C4-2B (cell line): ENCODE measurements at regions not wholly inside any gene's neighbourhood (a gene's known extent, or its start where the extent isn't known, plus 50 kb on each side); places are given as distances from the start of the nearest gene placed in this dataset.
"Not testable (repeated sequence)": the region's sequence is repeated elsewhere in the genome, so short reads cannot be mapped to it uniquely, and the experiment has no call there.

Experiments used
- H3K27ac ChIP-seq: fragments of 450-650 bp; 2 replicates; pipeline ENCODE4 v1.5.1; 2017
- ZFX ChIP-seq: fragments of 450-650 bp; IDR thresholded peaks from 2 replicates; pipeline ENCODE4 v1.6.1; 2017
- TF ChIP-seq, protein P1 (sequence below): fragments of 450-650 bp; conservative IDR thresholded peaks from 2 replicates; pipeline ENCODE4 v1.5.1; 2017; ENCODE audit warnings: mild to moderate bottlenecking

DNA sequence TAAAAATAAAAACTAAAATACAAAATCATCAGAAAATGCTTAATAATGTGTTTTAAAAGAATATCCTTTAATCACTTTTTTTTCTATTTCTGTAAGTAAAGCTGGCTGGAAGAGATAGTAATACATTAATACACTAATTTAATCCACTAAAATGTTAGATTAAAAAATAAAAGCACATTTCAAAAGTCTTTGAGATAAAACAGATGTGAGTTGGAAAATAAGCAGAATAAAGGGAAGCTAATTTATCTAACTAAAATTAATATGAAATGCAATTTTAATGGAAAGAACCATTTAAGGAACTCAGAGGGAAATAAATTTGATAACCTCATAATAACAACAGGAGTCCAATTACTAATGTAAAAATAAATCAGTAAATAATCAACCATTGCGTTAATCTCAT is 774.8 kb upstream of the MBL2 start:
- TF ChIP-seq, protein P1, sequence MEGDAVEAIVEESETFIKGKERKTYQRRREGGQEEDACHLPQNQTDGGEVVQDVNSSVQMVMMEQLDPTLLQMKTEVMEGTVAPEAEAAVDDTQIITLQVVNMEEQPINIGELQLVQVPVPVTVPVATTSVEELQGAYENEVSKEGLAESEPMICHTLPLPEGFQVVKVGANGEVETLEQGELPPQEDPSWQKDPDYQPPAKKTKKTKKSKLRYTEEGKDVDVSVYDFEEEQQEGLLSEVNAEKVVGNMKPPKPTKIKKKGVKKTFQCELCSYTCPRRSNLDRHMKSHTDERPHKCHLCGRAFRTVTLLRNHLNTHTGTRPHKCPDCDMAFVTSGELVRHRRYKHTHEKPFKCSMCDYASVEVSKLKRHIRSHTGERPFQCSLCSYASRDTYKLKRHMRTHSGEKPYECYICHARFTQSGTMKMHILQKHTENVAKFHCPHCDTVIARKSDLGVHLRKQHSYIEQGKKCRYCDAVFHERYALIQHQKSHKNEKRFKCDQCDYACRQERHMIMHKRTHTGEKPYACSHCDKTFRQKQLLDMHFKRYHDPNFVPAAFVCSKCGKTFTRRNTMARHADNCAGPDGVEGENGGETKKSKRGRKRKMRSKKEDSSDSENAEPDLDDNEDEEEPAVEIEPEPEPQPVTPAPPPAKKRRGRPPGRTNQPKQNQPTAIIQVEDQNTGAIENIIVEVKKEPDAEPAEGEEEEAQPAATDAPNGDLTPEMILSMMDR = no peak
- TF ChIP-seq ZFX = no peak
- H3K27ac ChIP-seq = no peak overlapping the region

DNA sequence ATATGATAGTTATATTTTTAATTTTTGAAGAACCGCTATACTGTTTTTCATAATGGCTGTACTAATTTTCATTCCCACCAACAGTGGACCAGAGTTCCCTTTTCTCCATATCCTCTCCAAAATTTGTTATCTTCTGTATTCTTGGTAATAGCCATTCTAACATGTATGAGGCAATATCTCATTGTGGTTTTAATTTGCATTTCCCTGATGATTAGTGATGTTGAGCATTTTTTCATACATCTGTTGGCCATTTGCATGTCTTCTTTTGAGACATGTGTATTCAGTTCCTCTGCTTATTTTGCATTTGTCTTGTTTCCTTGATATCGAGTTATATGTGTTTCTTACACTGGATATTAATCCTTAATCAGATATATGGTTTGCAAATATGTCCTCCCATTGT is 770.8 kb upstream of the MBL2 start:
- TF ChIP-seq, protein P1 = no peak
- no peak for TF ChIP-seq ZFX
- H3K27ac ChIP-seq = no peak overlapping the region

DNA sequence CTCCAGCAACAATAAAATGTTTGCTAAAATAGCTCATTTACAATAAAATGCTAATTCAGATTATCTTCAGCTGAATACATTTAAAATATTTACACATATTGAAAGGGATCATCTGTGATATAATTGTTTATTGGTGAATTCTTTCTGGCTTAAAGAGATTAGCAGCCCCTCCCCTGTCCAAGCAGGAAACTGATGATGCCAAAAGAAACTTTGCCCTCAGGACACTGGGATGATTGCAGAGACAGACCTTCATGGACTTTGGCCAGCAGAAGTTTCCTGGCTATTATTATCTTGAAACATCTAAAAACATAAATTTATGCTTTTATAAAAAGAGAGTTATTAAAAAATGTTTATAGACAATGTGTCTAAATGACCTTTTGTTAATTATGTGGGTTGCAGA is 764.9 kb upstream of the MBL2 start:
- TF ChIP-seq, protein P1 = no peak
- TF ChIP-seq ZFX = no peak
- no peak overlapping the region for H3K27ac ChIP-seq

DNA sequence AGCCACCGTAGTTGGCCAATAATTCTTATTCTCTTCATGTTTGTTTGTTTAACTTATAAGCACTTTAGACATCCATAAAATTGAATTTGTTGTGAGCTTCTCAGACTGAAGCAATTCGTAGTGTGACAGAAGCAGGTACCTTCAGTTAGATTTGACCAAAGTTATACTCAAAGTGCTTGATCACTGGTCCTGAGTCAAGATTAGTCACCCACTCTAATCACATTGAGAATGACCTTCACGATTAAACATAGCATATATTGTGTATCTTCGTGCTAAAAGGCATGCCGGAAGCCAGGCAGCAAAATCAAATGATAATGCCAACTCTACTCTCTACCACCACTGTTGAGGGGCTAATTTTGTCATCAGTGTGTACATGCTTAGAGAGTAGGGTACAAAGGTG is 763.7 kb upstream of the MBL2 start:
- no peak overlapping the region for H3K27ac ChIP-seq
- TF ChIP-seq, protein P1 = no peak
- TF ChIP-seq ZFX = no peak

DNA sequence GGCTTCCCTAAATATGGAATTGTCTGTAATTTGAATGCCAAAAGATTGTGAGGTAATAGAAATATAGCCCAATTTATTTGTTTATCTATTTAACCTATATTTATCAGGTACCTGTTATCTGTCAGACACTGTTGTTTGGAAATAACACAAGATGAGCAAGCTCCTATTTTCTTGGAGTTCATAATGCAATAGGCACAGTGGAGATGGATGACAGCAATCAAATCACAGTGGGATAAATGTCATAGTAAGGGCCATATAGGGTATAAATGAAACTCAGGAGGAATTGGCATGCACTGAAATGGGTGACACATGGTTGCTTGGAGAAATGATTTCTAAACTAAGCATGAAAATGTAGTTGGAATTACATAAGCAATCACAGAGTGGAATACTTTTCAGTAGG is 761.8 kb upstream of the MBL2 start:
- no peak overlapping the region for H3K27ac ChIP-seq
- TF ChIP-seq, protein P1 = no peak
- no peak for TF ChIP-seq ZFX

DNA sequence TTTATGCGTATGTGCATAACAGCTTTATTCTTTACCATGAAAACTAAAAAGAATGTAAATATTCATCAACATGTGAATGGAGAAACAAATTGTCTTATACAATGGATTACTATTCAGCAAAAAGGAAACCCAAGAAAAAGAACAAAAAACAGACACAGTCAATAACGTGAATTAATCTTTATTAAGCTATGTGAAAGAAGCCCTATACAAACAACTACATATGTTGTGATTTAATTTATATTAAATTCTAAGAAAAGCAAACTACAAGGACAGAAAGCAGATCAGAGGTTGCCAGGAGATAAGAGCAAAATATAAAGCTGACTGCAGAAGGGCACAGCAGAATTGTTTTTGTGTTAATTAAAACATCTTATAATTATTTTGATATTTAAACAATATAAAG is 756.4 kb upstream of the MBL2 start:
- no peak overlapping the region for H3K27ac ChIP-seq
- TF ChIP-seq, protein P1 = no peak
- TF ChIP-seq ZFX = no peak

DNA sequence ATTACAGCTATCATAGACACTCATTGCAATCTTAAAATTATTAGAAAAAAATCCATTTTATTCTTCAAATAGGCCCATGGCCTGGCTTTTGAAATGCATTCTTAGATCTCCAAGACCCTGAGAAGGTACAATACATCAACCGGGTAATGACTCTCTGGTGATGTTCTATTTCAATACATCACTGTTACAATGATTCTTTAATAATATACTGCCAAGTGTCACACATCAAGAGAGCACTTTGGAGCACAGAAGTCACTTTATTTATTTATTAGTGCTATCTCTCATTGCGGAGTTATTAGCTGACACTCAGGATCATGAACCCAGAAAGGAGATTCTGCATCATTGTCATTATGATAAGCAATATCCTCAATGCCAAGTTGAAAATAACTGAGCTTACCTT is 748.5 kb upstream of the MBL2 start:
- TF ChIP-seq ZFX = no peak
- TF ChIP-seq, protein P1 = no peak
- H3K27ac ChIP-seq = no peak overlapping the region

DNA sequence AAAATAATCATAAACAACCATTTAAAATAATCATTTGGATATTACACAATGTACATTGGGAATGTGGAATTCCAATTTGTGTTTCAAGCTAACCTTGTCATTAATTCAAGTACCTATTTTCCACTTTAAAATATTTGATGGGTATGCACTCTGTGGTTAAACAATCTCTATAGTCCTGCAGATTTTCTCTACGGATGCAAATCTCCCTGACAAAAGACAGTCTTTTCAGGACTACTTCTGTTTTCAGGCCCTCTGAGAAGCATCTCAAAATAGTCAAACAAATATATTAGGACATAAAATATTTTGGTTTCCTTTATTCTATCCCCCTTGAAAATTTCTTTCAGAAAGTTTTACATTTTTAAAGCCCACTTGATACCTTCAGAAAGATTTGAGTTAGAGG is 735.6 kb upstream of the MBL2 start:
- no peak overlapping the region for H3K27ac ChIP-seq
- no peak for TF ChIP-seq ZFX
- TF ChIP-seq, protein P1 = no peak

DNA sequence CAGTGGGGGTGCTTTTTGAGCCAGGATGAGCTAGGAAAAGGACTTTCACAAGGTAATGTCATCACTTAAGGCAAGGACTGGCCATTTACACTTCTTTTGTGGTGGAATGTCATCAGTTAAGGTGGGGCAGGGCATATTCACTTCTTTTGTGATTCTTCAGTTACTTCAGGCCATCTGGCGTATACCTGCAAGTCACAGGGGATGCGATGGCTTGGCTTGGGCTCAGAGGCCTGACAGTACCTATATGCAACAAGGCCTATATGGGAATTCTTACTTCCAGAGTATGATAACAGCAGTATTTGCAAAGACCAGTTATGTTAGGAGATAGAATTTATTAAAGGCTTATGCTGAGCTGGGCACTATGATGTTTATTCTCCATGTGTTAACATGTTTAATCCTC is 731.9 kb upstream of the MBL2 start:
- not testable (repeated sequence) for H3K27ac ChIP-seq
